GM12878 (cell line): ENCODE measurements at regions not wholly inside any gene's neighbourhood (a gene's known extent, or its start where the extent isn't known, plus 50 kb on each side); places are given as distances from the start of the nearest gene placed in this dataset.

ENCODE experiments used
- ATAC-seq: fragments of 200-7000 bp; cut with Tn5 transposase; 3 replicates; pipeline ENCODE4 v1.9.1; 2020; ENCODE audit warnings: mild to moderate bottlenecking, moderate library complexity
- BruUV-seq: library from RNA; stranded (reverse); fragments of 400-500 nt; replicated peaks from 2 replicates; lab custom pipeline; 2021; lab: Mats Ljungman, UMichigan
- CTCF ChIA-PET: fragments of 300-600 bp; sonication (Branson Sonifier 250); formaldehyde crosslinking; extraction: SDS; loops from one replicate; lab custom pipeline; 2021; ENCODE audit warnings: inconsistent platforms; lab: Yijun Ruan, JAX
- POLR2A ChIA-PET: fragments of 350-600 bp; formaldehyde crosslinking; extraction: SDS; loops from one replicate; lab custom pipeline; 2021; ENCODE audit warnings: inconsistent platforms; lab: Charles Lee
- RAD21 ChIA-PET: fragments of 300-600 bp; sonication (Branson Sonifier 250); formaldehyde crosslinking; loops from one replicate; lab custom pipeline; 2023; ENCODE audit warnings: antibody characterized with exemption; ENCODE audit not compliant: unreplicated experiment; lab: Charles Lee
- SMC1A ChIA-PET: fragments of 300-600 bp; sonication (Branson Sonifier 250); formaldehyde crosslinking; loops from one replicate; lab custom pipeline; 2023; ENCODE audit not compliant: unreplicated experiment, uncharacterized antibody; lab: Charles Lee
- DNase-seq: peaks from one replicate; pipeline ENCODE4 v3.0.0-alpha.2; 2011; ENCODE audit warnings: low read depth, low spot score
- FAIRE-seq: peaks from 3 replicates; lab custom pipeline; 2011; peaks lifted over from hg19 to GRCh38; lab: Jason Lieb, UNC
- H2AFZ ChIP-seq: 2 replicates; pipeline ENCODE4 v1.6.0; 2011; ENCODE audit warnings: low read depth, low read length, control low read depth; ENCODE audit not compliant: control insufficient read depth
- H3K27ac ChIP-seq: 2 replicates; pipeline ENCODE4 v1.5.1; 2011; ENCODE audit warnings: control low read depth; ENCODE audit not compliant: control insufficient read depth, insufficient read depth
- H3K27me3 ChIP-seq, 2 experiments: replicated peaks in 1 of 2; 2 replicates each; pipeline versions ENCODE4 v1.6.0 to v1.6.1; 2011; ENCODE audit warnings: low read length in 1 of 2; ENCODE audit not compliant: control insufficient read depth in 2 of 2, insufficient read depth in 2 of 2
- H3K36me3 ChIP-seq, 2 experiments: 2 replicates each; pipeline ENCODE4 v1.5.1; 2011; ENCODE audit warnings: low read length in 1 of 2; ENCODE audit not compliant: control insufficient read depth in 2 of 2, insufficient read depth in 2 of 2
- H3K4me1 ChIP-seq: 2 replicates; pipeline ENCODE4 v1.6.1; 2011; ENCODE audit warnings: mild to moderate bottlenecking, low read length, moderate library complexity, mixed read lengths; ENCODE audit not compliant: control insufficient read depth, insufficient read depth
- H3K4me2 ChIP-seq: 2 replicates; pipeline ENCODE4 v1.6.0; 2011; ENCODE audit warnings: control low read depth; ENCODE audit not compliant: control insufficient read depth, insufficient read depth
- H3K4me3 ChIP-seq: fragments of 200-600 bp; sonication (generic); 2 replicates; pipeline ENCODE4 v1.5.1; 2016
- H3K79me2 ChIP-seq: 2 replicates; pipeline ENCODE4 v1.6.0; 2011; ENCODE audit warnings: low read length; ENCODE audit not compliant: control insufficient read depth, insufficient read depth
- H3K9ac ChIP-seq: 2 replicates; pipeline ENCODE4 v1.8.0; 2011; ENCODE audit warnings: low read length, control low read depth, mixed read lengths; ENCODE audit not compliant: control insufficient read depth, insufficient read depth
- H3K9me3 ChIP-seq: replicated peaks from 3 replicates; pipeline ENCODE4 v1.5.1; 2011; ENCODE audit warnings: mild to moderate bottlenecking, low read length; ENCODE audit not compliant: control insufficient read depth, insufficient read depth
- H4K20me1 ChIP-seq: 2 replicates; pipeline ENCODE4 v1.6.0; 2011; ENCODE audit not compliant: control insufficient read depth, insufficient read depth
- ATF2 ChIP-seq: IDR thresholded peaks from 2 replicates; pipeline ENCODE4 v1.6.1; 2012; ENCODE audit warnings: low read length, inconsistent platforms
- BMI1 ChIP-seq: fragments of 450-650 bp; IDR thresholded peaks from 2 replicates; pipeline ENCODE4 v1.6.1; 2016; ENCODE audit warnings: mild to moderate bottlenecking, moderate library complexity, borderline replicate concordance
- BRCA1 ChIP-seq: IDR thresholded peaks from 2 replicates; pipeline ENCODE4 v1.6.1; 2011; ENCODE audit warnings: low read depth, low read length, improper control_type of control experiment
- FOXK2 ChIP-seq: fragments of 450-650 bp; IDR thresholded peaks from 2 replicates; pipeline ENCODE4 v1.6.1; 2017; ENCODE audit warnings: mild to moderate bottlenecking, moderate library complexity
- GATAD2B ChIP-seq: fragments of 450-650 bp; conservative IDR thresholded peaks from 2 replicates; pipeline ENCODE4 v1.6.1; 2017; ENCODE audit warnings: low read depth, mild to moderate bottlenecking, moderate library complexity
- HDGF ChIP-seq: fragments of 450-650 bp; IDR thresholded peaks from 2 replicates; pipeline ENCODE4 v1.6.1; 2016; ENCODE audit warnings: antibody characterized with exemption
- MYC ChIP-seq: IDR thresholded peaks from 2 replicates; pipeline ENCODE4 v1.6.1; 2011; ENCODE audit warnings: mild to moderate bottlenecking, low read length, moderate library complexity, inconsistent platforms; ENCODE audit not compliant: insufficient read depth, insufficient replicate concordance, insufficient read length, severe bottlenecking
- NKRF ChIP-seq: fragments of 450-650 bp; conservative IDR thresholded peaks from 2 replicates; pipeline ENCODE4 v1.6.1; 2017; ENCODE audit warnings: mild to moderate bottlenecking, moderate library complexity
- NRF1 ChIP-seq: conservative IDR thresholded peaks from 2 replicates; pipeline ENCODE4 v1.6.1; 2011; ENCODE audit warnings: mild to moderate bottlenecking, low read depth, low read length, improper control_type of control experiment
- PBX3 ChIP-seq: IDR thresholded peaks from 2 replicates; pipeline ENCODE4 v1.6.1; 2011; ENCODE audit warnings: mild to moderate bottlenecking, low read depth, low read length, moderate library complexity; ENCODE audit not compliant: insufficient replicate concordance
- PML ChIP-seq: IDR thresholded peaks from 2 replicates; pipeline ENCODE4 v1.6.1; 2012; ENCODE audit warnings: low read length, inconsistent platforms
- POLR2AphosphoS5 ChIP-seq: IDR thresholded peaks from 2 replicates; pipeline ENCODE4 v1.6.1; 2011; ENCODE audit warnings: mild to moderate bottlenecking, low read length, inconsistent platforms
- STAT1 ChIP-seq: fragments of 450-650 bp; conservative IDR thresholded peaks from 2 replicates; pipeline ENCODE4 v1.6.1; 2014; ENCODE audit warnings: antibody characterized with exemption, mild to moderate bottlenecking
- TARDBP ChIP-seq: IDR thresholded peaks from 2 replicates; pipeline ENCODE4 v1.6.1; 2016; ENCODE audit warnings: borderline replicate concordance
- ZNF217 ChIP-seq: fragments of 450-650 bp; IDR thresholded peaks from 2 replicates; pipeline ENCODE4 v1.6.1; 2017; ENCODE audit warnings: antibody characterized with exemption, mild to moderate bottlenecking
- ZNF592 ChIP-seq: fragments of 450-650 bp; IDR thresholded peaks from 2 replicates; pipeline ENCODE4 v1.6.1; 2017; ENCODE audit warnings: mild to moderate bottlenecking, moderate library complexity
- in situ Hi-C: fragments of 300-500 bp; cut with MboI; formaldehyde crosslinking; loops from 9 replicates; pipeline ENCODE4 v1.14.3; 2018; ENCODE audit warnings: mixed read lengths
- intact Hi-C: fragments of 100-400 bp; cut with micrococcal nuclease; formaldehyde crosslinking; loops from one replicate; pipeline ENCODE4 v1.14.2; 2022; ENCODE audit not compliant: unreplicated experiment

GRCh38 chr12:91902860-91903683 lies 242.6 kb downstream of the BTG1 start:
- ATAC-seq: no peak
- no peak overlapping the region for H3K27ac ChIP-seq
- no peaks in the 10 kb centered on the region for H4K20me1 ChIP-seq
- H3K4me1 ChIP-seq: no peaks in the 10 kb centered on the region
- H3K79me2 ChIP-seq: no peaks in the 10 kb centered on the region
- ChIA-PET POLR2A (no interaction called here), CTCF (interaction anchor here (1.5 kb wide), 1 partner anchor 8 kb away, joined by 3 read pairs; no protein-coding TSS in a partner anchor), SMC1A (interaction anchor here (1.0 to 1.9 kb wide), 2 partner anchors 12 to 44 kb away, joined by 3 to 4 read pairs; no protein-coding TSS in a partner anchor), RAD21 (no interaction called here)
- intact Hi-C loops: no loop called here
- no peak overlapping the region for H3K4me3 ChIP-seq
- no peak overlapping the region for H3K4me2 ChIP-seq
- H2AFZ ChIP-seq: no peak overlapping the region
- no peaks in the 10 kb centered on the region; the same call in 2 of the 3 replicates for H3K9me3 ChIP-seq
- no peaks in the 10 kb centered on the region for H3K36me3 ChIP-seq
- BruUV-seq: no TSS peak
- in situ Hi-C loops: no loop called here
- no peak overlapping the region for H3K9ac ChIP-seq
- DNase-seq: no peak
- no peaks in the 10 kb centered on the region for H3K27me3 ChIP-seq
- FAIRE-seq: no peak
- TF ChIP-seq BRCA1: no peak
- TF ChIP-seq PBX3: no peak
- TF ChIP-seq BMI1: no peak
- no peak for TF ChIP-seq NRF1
- TF ChIP-seq GATAD2B: no peak
- TF ChIP-seq ZNF217: no peak
- no peak for TF ChIP-seq FOXK2
- TF ChIP-seq HDGF: no peak
- no peak for TF ChIP-seq POLR2AphosphoS5
- TF ChIP-seq PML: no peak
- no peak for TF ChIP-seq ATF2
- TF ChIP-seq MYC: no peak
- TF ChIP-seq ZNF592: no peak
- TF ChIP-seq STAT1: no peak
- no peak for TF ChIP-seq TARDBP
- TF ChIP-seq NKRF: no peak
